ENCODE measurements at regions not wholly inside any gene's neighbourhood (a gene's known extent, or its start where the extent isn't known, plus 50 kb on each side); places are given as distances from the start of the nearest gene placed in this dataset.

DNA sequence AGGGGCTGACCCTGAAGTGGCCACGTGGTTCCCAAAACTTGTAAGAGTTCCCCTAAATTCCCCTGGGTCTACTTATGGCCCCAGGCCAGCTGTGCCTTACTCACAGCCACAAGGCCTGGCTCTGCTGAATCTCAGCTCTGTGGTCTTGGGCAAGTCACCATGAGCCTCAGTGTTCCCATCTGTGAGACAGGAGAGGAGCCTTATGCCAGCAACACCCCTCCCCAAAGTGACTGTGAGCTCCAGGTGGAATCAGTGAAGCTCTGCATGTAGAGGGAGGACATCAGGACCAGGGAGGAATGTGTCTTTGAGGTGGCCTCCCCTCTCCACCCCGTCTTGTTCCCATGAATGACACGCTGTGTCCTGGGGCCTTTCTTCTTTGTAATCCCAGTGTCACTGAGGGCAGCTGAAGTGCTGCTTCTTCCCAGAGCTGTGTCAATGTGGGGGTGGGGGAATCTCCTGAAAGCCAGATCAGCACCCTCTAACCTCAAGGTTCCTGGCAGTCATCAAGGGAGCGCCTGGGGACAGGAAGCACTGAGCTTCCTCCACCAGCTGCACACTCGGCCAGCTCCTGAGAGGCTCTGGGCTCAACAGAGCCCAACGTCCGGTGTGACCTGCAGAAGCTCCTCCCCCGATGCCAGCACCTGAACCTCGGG, 258.9 kb downstream of the UACA start:
- intact Hi-C loops (cut with DNase I): no loop called here
- Histone ChIP-seq H3K4me3 (peak overlapping the region in 1 of 12 donors; percentile 7), H3K9me3 (peaks cover 0 to 10% (median 0%) of the 10 kb centered on the region in 12 donors), H3K36me3 (no peaks in the 10 kb centered on the region), H3K4me1 (peaks cover 0 to 64% (median 21%) of the 10 kb centered on the region in 12 donors), H3K27ac (peak overlapping the region in 3 of 12 donors; percentile 9 to 85 (median 42)), H3K27me3 (no peaks in the 10 kb centered on the region)
- 31 to 37% (median 35%) methylated on average over 9 of the region's 9 CpGs for WGBS, 4 donors
- ATAC-seq: peak; percentile 30 to 78 (median 70)
- TF ChIP-seq, protein P1, sequence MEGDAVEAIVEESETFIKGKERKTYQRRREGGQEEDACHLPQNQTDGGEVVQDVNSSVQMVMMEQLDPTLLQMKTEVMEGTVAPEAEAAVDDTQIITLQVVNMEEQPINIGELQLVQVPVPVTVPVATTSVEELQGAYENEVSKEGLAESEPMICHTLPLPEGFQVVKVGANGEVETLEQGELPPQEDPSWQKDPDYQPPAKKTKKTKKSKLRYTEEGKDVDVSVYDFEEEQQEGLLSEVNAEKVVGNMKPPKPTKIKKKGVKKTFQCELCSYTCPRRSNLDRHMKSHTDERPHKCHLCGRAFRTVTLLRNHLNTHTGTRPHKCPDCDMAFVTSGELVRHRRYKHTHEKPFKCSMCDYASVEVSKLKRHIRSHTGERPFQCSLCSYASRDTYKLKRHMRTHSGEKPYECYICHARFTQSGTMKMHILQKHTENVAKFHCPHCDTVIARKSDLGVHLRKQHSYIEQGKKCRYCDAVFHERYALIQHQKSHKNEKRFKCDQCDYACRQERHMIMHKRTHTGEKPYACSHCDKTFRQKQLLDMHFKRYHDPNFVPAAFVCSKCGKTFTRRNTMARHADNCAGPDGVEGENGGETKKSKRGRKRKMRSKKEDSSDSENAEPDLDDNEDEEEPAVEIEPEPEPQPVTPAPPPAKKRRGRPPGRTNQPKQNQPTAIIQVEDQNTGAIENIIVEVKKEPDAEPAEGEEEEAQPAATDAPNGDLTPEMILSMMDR (IDR thresholded peaks at IDR 0.05): no peak
- no peak for TF ChIP-seq POLR2A (IDR thresholded peaks at IDR 0.05)
- DNase-seq: peak; percentile 59 to 83 (median 73)

DNA sequence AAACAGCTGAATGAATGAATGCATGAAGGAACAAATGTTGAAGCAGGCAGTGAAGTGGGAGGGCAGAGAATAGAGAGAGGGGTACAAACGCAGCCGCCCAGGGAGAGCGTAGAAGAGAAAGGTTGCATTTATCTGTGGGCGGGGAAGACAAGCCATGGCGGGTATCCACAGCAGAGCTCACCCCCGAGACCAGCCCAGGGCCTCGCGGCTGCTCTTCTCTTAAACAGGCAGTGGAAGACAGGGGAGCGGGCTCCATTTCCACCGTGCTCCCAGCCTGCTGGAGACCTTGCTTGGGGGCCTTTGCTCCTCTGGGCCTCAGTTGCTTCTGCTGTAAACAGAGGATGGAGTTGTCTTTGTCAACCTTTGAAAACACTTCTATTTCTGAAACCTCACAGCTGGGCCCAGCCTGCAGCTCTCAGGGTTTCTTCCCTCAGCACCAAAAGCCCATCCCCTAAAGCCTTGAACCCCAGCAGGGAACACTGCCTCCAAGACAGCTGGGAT, 259.5 kb downstream of the UACA start:
- H3K4me3 ChIP-seq: no peak overlapping the region
- peak overlapping the region in 2 of 12 donors; percentile 9 to 85 for H3K27ac ChIP-seq
- ATAC-seq (no peak), DNase-seq (no peak)
- TF ChIP-seq, protein P1 (IDR thresholded peaks at IDR 0.05): no peak
- TF ChIP-seq POLR2A (IDR thresholded peaks at IDR 0.05): no peak
- H3K4me1 ChIP-seq: peaks cover 0 to 60% (median 21%) of the 10 kb centered on the region in 12 donors
- H3K27me3 ChIP-seq: no peaks in the 10 kb centered on the region
- no peaks in the 10 kb centered on the region for H3K36me3 ChIP-seq
- H3K9me3 ChIP-seq: peaks cover 0 to 9% (median 0%) of the 10 kb centered on the region in 12 donors
- intact Hi-C loops (cut with DNase I): no loop called here
- 70 to 85% (median 77%) methylated on average over 10 of the region's 10 CpGs for WGBS, 4 donors

DNA sequence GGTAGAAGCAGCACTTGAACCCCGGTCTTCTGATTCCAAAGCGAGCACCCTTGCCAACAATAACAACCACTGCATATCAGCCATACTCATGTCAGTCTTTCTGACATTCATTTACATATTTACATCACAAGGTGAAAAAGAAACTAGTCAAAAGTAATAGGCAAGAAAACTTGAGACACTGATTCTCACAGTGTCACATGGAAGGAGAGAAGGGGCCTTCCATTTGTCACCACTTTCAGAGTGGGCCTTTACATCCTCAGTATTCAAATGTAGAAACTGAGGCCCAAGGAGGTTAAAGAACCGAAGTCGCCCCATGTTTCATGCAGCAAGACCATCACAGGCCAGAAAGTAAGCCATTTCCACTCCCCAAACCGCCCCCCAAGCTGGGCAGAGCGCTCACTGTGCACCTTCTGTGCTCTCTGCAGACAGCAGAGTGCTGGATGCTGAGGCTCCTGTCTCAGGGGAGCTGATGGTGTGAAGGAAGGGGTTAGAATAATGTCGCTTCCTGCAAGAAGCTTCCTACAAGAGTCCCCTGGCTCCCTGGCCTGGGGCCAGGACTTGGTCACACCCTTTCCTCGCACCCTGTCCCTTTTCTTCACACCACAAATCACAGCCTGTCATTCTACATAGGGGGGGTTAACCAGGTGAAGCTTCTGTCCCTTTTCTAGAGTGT, 260.1 kb downstream of the UACA start:
- Histone ChIP-seq H3K4me1 (peaks cover 0 to 54% (median 21%) of the 10 kb centered on the region in 12 donors), H3K4me3 (no peak overlapping the region), H3K27ac (peak overlapping the region in 1 of 12 donors; percentile 85), H3K36me3 (no peaks in the 10 kb centered on the region), H3K27me3 (no peaks in the 10 kb centered on the region), H3K9me3 (peaks cover 0 to 9% (median 0%) of the 10 kb centered on the region in 12 donors)
- ATAC-seq (no peak), DNase-seq (no peak)
- TF ChIP-seq, protein P1 (IDR thresholded peaks at IDR 0.05): no peak
- intact Hi-C loops (cut with DNase I): no loop called here
- WGBS, 4 donors: 81 to 85% (median 83%) methylated on average over 8 of the region's 8 CpGs

DNA sequence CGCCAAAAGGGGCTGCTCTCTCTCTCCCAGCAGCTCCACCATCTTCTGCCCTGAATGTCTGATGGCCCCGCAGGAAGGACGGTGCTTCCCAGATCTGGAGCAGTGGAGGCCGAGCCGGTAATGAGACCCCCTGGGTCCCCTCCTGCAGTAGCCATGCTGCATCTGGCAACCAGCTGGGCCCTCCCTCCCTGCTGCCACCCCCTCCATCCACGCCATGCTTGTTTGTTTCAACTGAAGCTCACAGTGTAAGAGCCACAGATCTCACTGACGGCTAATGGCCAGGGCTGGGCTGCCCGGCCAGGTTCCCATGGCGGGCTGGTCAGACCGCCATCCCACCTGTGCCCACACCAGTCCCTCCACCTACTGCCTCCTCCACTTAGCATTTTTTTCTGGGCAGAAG, 260.8 kb downstream of the UACA start:
- Histone ChIP-seq H3K4me3 (no peak overlapping the region), H3K36me3 (no peaks in the 10 kb centered on the region), H3K9me3 (peaks cover 0 to 7% (median 0%) of the 10 kb centered on the region in 12 donors), H3K27ac (no peak overlapping the region), H3K4me1 (peaks cover 0 to 50% (median 21%) of the 10 kb centered on the region in 12 donors), H3K27me3 (no peaks in the 10 kb centered on the region)
- no peak for TF ChIP-seq POLR2A (IDR thresholded peaks at IDR 0.05)
- TF ChIP-seq, protein P1 (IDR thresholded peaks at IDR 0.05): no peak
- 93 to 97% (median 94%) methylated on average over 6 to 10 of the region's 10 CpGs for WGBS, 4 donors
- DNase-seq (no peak), ATAC-seq (no peak)
- intact Hi-C loops (cut with DNase I): no loop called here

Measured in heart left ventricle (tissue), 16 donors.